WI38 (cell line): ENCODE measurements at regions not wholly inside any gene's neighbourhood (a gene's known extent, or its start where the extent isn't known, plus 50 kb on each side); places are given as distances from the start of the nearest gene placed in this dataset.

ENCODE experiments used
- H3K4me3 ChIP-seq: 2 replicates; pipeline ENCODE4 v1.5.1; 2011; ENCODE audit warnings: low read depth, mild to moderate bottlenecking, control low read depth, low read length
- TF ChIP-seq, protein P1 (sequence below): IDR thresholded peaks from 2 replicates; pipeline ENCODE4 v1.5.1; 2012; ENCODE audit warnings: low read depth, mild to moderate bottlenecking, control low read depth, low read length

DNA sequence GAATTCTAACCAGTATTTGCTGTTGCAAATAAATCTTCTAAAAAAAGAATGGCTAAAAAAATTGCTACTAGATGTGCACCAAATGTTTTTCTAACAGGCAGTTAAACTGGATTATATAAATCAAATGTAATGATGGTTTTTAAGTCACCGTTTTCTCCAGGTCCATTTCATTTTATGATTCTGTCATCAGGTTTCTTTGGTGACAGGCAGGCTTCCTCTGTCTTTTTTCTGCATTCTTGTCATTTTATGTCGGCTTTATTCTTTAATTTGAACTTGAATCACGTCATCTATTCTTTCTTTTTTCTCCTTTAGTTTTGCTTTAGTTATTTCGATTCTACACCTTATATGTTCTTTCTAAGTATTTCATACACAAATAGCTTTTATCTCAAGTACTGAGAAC, 212.5 kb downstream of the SOCS6 start:
- no peak overlapping the region for H3K4me3 ChIP-seq
- TF ChIP-seq, protein P1, sequence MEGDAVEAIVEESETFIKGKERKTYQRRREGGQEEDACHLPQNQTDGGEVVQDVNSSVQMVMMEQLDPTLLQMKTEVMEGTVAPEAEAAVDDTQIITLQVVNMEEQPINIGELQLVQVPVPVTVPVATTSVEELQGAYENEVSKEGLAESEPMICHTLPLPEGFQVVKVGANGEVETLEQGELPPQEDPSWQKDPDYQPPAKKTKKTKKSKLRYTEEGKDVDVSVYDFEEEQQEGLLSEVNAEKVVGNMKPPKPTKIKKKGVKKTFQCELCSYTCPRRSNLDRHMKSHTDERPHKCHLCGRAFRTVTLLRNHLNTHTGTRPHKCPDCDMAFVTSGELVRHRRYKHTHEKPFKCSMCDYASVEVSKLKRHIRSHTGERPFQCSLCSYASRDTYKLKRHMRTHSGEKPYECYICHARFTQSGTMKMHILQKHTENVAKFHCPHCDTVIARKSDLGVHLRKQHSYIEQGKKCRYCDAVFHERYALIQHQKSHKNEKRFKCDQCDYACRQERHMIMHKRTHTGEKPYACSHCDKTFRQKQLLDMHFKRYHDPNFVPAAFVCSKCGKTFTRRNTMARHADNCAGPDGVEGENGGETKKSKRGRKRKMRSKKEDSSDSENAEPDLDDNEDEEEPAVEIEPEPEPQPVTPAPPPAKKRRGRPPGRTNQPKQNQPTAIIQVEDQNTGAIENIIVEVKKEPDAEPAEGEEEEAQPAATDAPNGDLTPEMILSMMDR: no peak

DNA sequence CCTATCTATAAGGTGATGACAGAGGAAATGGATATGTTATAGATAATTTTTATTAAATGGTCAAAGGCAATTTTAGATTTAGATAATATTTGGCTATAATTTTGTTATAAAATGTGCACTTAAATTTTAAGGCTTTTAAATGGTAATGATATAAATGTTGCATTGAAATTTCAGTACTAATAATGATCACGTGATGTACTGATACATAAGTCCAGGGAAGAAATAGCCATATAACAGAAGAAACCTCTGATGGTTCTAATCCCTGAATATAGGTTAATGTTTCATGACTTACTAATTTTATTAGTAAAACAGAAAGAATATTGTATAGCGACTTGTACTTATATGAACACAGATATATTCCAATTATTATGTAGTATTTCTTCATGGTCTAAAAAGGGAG, 211.9 kb downstream of the SOCS6 start:
- TF ChIP-seq, protein P1: no peak
- no peak overlapping the region for H3K4me3 ChIP-seq

DNA sequence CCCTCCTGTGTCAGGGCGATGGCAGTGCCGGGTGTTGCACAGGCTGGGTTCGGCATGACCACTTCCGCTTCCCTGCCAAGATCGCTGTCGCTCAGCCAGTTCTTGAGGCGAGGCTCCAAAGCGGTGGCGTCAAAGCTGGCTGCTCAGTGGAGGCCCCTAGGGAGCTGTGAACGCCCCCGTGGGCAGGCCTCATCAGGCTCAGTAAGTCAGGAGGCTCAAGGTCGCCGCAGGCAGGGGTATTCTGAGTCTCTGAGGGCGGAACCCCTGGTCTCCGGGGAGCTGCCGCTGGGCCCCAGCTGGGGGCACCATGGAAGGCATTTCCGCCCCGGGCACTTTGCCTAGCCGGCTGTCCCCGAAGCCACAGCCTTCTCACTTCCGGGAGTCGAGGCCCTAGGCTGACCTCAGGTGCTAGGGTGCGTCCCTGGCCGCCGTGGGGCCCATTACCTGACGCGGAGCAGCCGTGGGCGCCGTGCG, 210.4 kb downstream of the SOCS6 start:
- TF ChIP-seq, protein P1: no peak
- no peak overlapping the region for H3K4me3 ChIP-seq

- TF ChIP-seq, protein P1: no peak
- no peak overlapping the region for H3K4me3 ChIP-seq
These were observed 207.8 kb downstream of the SOCS6 start for GRCh38 chr18:70496353-70497294.

GRCh38 chr18:70494524-70494923, 205.7 kb downstream of the SOCS6 start:
- H3K4me3 ChIP-seq: no peak overlapping the region
- TF ChIP-seq, protein P1: no peak

DNA sequence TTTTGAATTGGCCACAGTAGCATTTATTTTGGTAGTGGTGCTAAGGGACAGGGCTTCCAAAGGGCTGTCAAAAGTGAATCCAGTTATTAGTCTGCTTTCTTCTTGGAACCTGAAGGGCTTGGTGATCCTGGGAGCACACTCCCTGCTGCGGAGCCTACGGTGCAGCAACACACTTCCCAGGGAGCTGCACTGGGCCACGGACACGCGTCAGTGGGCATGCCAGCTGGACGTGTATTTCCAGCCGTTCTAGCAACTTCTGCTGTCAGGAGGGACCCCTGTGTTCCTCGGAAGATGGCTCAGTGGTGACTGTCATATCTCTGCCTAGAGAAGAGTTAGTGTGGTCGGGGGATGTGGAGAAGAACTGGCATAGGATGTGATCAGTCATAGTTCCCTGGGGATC, 204.6 kb downstream of the SOCS6 start:
- TF ChIP-seq, protein P1: no peak
- no peak overlapping the region for H3K4me3 ChIP-seq

GRCh38 chr18:70491734-70492348, 203.0 kb downstream of the SOCS6 start:
- no peak overlapping the region for H3K4me3 ChIP-seq
- TF ChIP-seq, protein P1: peak; percentile 80
